Ishikawa (cell line): ENCODE measurements at regions not wholly inside any gene's neighbourhood (a gene's known extent, or its start where the extent isn't known, plus 50 kb on each side); places are given as distances from the start of the nearest gene placed in this dataset.

Source experiments
- CREB1 ChIP-seq: IDR thresholded peaks from 2 replicates; pipeline ENCODE4 v1.6.1; 2012; ENCODE audit warnings: low read depth
- EGR1 ChIP-seq: IDR thresholded peaks from 2 replicates; pipeline ENCODE4 v1.6.1; 2012
- EP300 ChIP-seq: IDR thresholded peaks from 2 replicates; pipeline ENCODE4 v1.6.1; 2012; ENCODE audit warnings: borderline replicate concordance
- RAD21 ChIP-seq: IDR thresholded peaks from 2 replicates; pipeline ENCODE4 v1.6.1; 2012; ENCODE audit warnings: low read depth
- TAF1 ChIP-seq: IDR thresholded peaks from 2 replicates; pipeline ENCODE4 v1.6.1; 2012; ENCODE audit warnings: low read depth, mild to moderate bottlenecking
- TCF12 ChIP-seq: IDR thresholded peaks from 2 replicates; pipeline ENCODE4 v1.6.1; 2012; ENCODE audit warnings: low read depth
- YY1 ChIP-seq: IDR thresholded peaks from 2 replicates; pipeline ENCODE4 v1.6.1; 2012; ENCODE audit warnings: low read depth
- ZBTB7A ChIP-seq: IDR thresholded peaks from 2 replicates; pipeline ENCODE4 v1.6.1; 2012; ENCODE audit warnings: low read depth
- TF ChIP-seq, protein P1 (sequence below): IDR thresholded peaks from 2 replicates; pipeline ENCODE4 v1.6.1; 2012
- TF ChIP-seq, protein P2 (sequence below): IDR thresholded peaks from 2 replicates; pipeline ENCODE4 v1.6.1; 2012; ENCODE audit warnings: low read depth, mild to moderate bottlenecking

DNA sequence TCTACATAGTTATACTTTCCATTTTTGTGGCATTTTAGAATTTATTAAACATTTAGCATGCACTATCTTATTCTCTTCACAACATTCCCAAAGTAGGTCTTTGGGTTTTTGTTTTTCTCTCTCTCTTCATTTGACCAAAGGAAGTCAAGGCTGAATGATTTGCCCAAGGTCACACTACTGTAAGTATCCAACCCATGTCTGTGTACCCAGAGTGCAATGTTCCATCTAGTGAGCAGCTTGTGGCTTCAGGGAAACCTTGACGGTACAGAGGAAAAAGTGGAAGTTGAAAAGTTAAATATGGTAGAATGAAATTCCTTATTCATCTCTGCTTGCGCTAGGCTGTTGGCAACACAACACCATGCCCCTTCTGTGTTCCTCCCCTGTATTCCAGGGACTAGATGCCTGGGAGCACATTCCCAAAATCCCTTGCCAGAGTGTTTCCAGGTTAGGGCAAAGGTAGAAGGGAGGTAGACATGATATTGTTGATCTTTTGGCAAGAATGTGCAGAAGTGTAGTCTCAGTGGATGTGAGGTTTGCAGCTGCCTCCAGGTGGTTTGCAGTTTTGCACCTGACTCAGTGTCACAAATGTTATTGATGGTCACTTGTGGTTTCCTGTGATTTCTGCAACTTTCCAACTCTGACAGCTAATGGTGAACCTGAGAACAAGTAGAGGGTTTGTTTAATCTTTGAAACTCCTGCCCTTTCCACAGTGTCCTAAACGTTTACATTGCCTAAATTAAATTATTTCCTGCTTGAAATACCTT lies 196.7 kb downstream of the RMST start:
- TF ChIP-seq, protein P1, sequence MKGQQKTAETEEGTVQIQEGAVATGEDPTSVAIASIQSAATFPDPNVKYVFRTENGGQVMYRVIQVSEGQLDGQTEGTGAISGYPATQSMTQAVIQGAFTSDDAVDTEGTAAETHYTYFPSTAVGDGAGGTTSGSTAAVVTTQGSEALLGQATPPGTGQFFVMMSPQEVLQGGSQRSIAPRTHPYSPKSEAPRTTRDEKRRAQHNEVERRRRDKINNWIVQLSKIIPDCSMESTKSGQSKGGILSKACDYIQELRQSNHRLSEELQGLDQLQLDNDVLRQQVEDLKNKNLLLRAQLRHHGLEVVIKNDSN, result no peak
- TF ChIP-seq, protein P2, sequence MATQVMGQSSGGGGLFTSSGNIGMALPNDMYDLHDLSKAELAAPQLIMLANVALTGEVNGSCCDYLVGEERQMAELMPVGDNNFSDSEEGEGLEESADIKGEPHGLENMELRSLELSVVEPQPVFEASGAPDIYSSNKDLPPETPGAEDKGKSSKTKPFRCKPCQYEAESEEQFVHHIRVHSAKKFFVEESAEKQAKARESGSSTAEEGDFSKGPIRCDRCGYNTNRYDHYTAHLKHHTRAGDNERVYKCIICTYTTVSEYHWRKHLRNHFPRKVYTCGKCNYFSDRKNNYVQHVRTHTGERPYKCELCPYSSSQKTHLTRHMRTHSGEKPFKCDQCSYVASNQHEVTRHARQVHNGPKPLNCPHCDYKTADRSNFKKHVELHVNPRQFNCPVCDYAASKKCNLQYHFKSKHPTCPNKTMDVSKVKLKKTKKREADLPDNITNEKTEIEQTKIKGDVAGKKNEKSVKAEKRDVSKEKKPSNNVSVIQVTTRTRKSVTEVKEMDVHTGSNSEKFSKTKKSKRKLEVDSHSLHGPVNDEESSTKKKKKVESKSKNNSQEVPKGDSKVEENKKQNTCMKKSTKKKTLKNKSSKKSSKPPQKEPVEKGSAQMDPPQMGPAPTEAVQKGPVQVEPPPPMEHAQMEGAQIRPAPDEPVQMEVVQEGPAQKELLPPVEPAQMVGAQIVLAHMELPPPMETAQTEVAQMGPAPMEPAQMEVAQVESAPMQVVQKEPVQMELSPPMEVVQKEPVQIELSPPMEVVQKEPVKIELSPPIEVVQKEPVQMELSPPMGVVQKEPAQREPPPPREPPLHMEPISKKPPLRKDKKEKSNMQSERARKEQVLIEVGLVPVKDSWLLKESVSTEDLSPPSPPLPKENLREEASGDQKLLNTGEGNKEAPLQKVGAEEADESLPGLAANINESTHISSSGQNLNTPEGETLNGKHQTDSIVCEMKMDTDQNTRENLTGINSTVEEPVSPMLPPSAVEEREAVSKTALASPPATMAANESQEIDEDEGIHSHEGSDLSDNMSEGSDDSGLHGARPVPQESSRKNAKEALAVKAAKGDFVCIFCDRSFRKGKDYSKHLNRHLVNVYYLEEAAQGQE, result no peak
- TF ChIP-seq EP300, result no peak
- no peak for TF ChIP-seq RAD21
- TF ChIP-seq EGR1, result no peak
- no peak for TF ChIP-seq YY1
- TF ChIP-seq TAF1, result no peak
- no peak for TF ChIP-seq TCF12
- no peak for TF ChIP-seq ZBTB7A
- TF ChIP-seq CREB1, result no peak
